ENCODE measurements at regions not wholly inside any gene's neighbourhood (a gene's known extent, or its start where the extent isn't known, plus 50 kb on each side); places are given as distances from the start of the nearest gene placed in this dataset.
"Not testable (repeated sequence)": the region's sequence is repeated elsewhere in the genome, so short reads cannot be mapped to it uniquely, and the experiment has no call there.

DNA sequence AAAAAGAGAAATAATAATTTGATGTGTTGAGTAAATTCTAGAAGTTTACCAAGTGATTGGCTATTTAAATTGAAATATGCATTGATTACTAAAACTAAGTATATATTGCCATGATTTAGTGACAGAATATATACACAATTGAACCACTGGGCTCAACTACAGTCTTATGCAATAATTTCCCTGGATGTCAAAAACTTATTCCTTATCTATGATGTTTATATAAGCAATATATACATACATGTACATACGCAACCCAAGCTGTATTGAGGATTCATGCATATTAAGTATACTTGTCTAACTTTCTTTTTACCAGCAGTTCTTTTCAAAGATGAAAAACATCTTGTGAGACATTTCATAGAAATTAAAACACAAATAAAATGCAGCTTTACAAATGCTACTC, 165.8 kb downstream of the ZIC4 start:
- no peak for DNase-seq (ENCODE audit: low read depth)

DNA sequence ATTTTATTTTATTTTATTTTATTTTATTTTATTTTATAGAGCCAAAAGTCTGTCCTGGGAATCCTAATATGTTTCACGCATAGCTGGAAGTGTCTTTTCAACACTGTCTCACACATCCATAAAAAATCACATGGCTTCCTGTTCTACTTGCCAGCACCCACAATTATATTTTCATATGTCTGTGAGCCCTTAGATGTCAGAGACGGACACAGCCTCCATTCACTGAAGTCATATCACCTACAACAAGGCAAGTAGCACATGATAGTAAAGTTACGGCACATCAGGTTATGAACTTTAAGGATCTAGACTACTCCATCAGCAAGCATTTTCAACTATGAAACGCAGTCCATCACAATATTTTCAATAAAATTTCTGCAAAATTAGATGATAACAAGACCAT, 168.4 kb downstream of the ZIC4 start:
- no peak for DNase-seq (ENCODE audit: low read depth)

DNA sequence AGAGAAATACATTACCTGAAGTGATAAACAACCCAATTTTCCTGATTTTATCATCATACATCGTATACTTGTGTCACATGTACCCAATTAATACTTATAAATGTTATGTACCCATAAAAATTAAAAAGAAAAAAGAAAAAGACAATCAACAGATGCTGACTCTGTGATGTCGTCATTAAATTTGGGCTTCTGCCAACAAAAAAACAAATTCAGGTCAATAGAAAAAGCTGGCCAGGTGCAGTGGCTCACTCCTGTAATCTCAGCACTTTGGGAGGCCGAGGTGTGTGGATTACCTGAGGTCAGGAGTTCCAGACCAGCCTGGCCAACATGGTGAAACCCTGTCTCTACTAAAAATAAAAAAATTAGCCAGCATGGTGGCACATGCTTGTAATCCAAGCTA, 174.4 kb downstream of the ZIC4 start:
- not testable (repeated sequence) for DNase-seq (ENCODE audit: low read depth)

DNA sequence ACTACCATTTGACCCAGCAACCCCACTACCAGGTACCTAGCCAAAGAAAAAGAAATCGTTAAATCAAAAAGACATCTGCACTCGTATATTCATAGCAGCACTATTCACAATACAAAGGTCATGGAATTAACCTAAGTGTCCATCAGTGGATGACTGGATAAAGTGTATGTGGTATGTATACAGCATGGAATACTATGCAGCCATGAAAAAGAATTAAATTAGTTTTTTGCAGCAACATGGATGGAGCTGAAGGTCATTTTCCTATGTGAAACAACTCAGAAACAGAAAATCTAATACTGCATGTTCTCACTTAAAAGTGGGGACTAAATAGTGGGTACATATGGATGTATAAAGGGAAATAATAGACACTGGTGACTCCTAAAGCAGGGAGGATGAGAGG, 175.2 kb downstream of the ZIC4 start:
- DNase-seq (ENCODE audit: low read depth) = no peak

GRCh38 chr3:147222291-147222690, 184.1 kb downstream of the ZIC4 start:
- no peak for DNase-seq (ENCODE audit: low read depth)

DNA sequence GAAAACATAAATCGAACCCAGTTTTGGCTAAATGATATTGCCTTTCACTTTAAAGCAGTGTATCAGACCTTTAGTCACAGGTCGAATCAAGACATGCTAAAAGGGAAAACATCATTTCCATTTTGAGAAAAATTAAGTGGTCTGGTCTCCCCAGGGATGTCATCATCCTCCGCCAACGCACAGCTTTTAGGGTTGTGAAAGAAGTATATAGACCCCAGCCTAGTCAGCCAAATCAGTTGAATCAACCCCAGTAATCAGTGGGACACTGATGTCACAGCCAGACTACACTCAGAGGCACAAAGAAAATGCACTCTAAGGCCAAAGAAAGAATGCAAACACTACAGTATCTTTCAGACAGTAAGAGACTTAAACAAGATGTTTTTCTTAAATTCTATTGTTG, 187.4 kb downstream of the ZIC4 start:
- DNase-seq (ENCODE audit: low read depth) = no peak

- no peak for DNase-seq (ENCODE audit: low read depth)
These were observed 190.1 kb downstream of the ZIC4 start for GRCh38 chr3:147216143-147216673.

DNA sequence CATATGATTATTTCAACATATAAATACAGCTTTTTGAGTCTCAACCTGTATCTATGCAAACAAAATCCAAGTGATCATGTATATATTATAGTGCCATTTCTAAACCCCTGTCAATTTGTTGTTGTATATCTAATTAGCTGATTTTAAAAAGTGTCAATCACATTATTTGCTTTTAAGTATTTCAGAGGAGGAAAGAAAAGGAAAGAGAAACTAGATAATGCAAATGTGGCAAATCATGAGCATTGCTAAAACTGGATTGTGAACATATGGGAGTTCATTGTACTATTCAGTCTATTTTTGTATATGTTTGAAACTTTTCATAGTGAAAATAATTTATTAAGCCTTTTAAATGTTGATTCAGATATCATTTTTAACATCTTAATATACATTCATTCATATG, 190.7 kb downstream of the ZIC4 start:
- no peak for DNase-seq (ENCODE audit: low read depth)

DNA sequence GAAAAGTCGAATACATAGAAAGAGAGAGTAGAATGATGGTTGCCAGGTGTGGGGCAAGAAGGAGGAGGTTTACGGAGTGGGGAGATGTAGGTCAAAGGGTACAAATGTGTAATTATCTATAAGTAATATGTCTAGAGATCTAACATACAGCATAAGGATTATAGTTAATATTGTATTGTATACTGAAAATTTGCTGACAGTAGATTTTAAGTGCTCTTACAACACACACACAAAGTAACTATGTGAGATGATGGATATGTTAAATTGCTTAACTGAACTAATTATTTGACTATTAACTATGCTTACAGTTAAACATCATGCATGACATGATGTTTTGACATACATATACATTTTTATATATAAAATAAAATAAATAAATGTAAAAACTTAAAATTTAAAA, 192.7 kb downstream of the ZIC4 start:
- DNase-seq (ENCODE audit: low read depth) = no peak

GRCh38 chr3:147210676-147211075, 195.7 kb downstream of the ZIC4 start:
- DNase-seq (ENCODE audit: low read depth) = no peak

GRCh38 chr3:147201086-147201485, 205.3 kb downstream of the ZIC4 start:
- no peak for DNase-seq (ENCODE audit: low read depth)

DNA sequence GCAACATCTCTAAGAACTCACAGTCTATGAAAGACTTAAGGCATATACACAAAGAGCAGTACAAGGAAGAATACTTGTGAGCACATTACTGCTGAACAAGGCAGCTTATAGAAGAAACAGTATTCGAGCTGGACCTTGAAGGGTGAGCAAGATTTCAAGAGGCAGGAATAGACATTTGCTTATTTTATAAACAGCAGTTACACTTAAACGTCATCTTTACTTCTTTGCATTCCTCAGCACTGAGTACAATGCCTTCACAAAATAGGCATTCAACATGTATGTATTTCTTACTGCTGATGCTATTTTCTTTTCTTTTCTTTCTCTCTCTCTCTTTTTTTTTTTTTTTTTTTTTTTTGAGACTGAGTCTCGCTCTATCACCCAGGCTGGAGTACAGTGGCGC, 205.8 kb downstream of the ZIC4 start:
- no peak for DNase-seq (ENCODE audit: low read depth)

DNA sequence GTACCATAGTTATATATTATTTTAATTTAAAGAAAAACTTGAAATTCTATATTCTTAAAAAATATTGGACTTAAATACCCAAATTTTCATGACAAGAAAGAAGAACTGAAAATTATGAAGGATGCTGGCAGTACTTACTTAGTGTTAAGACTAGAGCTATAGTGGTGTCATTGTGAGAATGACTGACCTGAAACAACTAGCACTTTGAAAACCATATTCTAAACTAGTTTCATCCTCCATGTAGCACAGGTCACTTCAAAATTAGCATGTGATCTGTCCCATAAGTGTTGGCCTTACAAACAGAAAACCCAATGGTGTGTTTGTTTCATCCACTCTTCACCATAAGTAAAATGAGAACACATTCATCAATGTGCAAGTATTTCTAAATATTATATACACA, 208.6 kb downstream of the ZIC4 start:
- DNase-seq (ENCODE audit: low read depth) = no peak

DNA sequence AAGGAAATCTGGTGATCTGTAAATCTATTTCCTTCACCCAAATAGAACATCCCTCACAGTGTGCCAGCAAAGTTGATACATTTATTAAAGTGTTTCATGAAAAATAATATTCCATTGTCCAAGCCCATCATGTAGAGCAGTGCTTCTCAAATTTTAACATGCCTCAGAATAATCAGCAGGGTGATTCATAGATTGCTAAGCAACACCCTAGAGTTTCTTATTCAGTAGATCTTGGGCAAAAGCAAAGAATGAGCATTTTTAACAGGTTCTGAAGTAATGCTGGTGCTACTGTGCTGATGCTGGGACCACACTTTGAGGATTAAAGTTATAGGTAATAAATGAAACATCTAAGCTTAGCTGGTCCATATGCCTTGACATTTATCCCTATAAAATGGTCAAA, 210.5 kb downstream of the ZIC4 start:
- DNase-seq (ENCODE audit: low read depth) = no peak

- DNase-seq (ENCODE audit: low read depth) = peak; percentile 61
These were observed 214.5 kb downstream of the ZIC4 start for GRCh38 chr3:147191795-147192385.

GRCh38 chr3:147189016-147189415, 217.3 kb downstream of the ZIC4 start:
- DNase-seq (ENCODE audit: low read depth) = no peak

- DNase-seq (ENCODE audit: low read depth) = no peak
These were observed 218.7 kb downstream of the ZIC4 start for GRCh38 chr3:147187687-147188086.

- DNase-seq (ENCODE audit: low read depth) = no peak
These were observed 220.6 kb downstream of the ZIC4 start for GRCh38 chr3:147185781-147186180.

GRCh38 chr3:147184794-147185193, 221.5 kb downstream of the ZIC4 start:
- DNase-seq (ENCODE audit: low read depth) = no peak

GRCh38 chr3:147173257-147173656, 233.1 kb downstream of the ZIC4 start:
- no peak for DNase-seq (ENCODE audit: low read depth)

DNA sequence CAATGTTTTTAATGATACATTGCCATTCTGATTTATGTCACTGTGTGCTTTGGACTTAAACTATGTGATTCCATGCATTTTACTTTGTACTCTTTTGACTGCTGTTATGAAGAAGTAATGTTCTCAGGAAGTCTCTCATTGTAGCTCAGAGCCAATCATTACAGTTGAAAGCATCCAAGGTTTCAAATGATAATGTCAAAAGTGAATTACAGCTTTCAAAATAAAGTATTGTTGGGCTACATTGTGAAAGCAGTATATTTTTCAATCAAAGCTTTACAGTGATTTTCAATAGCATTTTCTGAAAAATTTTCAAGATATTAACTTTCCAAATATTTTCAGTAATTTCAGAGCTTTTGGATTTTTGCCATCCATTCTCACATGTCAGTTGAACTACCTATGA, 243.6 kb downstream of the ZIC4 start:
- no peak for DNase-seq (ENCODE audit: low read depth)

- DNase-seq (ENCODE audit: low read depth) = no peak
These were observed 244.5 kb downstream of the ZIC4 start for GRCh38 chr3:147161833-147162232.

GRCh38 chr3:147160984-147161383, 245.4 kb downstream of the ZIC4 start:
- DNase-seq (ENCODE audit: low read depth) = no peak

GRCh38 chr3:147159141-147159540, 247.2 kb downstream of the ZIC4 start:
- DNase-seq (ENCODE audit: low read depth) = no peak

All from HT1080 (cell line).